Prostate gland (tissue), 2 donors: ENCODE measurements at regions not wholly inside any gene's neighbourhood (a gene's known extent, or its start where the extent isn't known, plus 50 kb on each side); places are given as distances from the start of the nearest gene placed in this dataset.
A peak's percentile ranks its signal among the peaks of the same experiment; 100 is the strongest.
"Not testable (repeated sequence)": the region's sequence is repeated elsewhere in the genome, so short reads cannot be mapped to it uniquely, and the experiment has no call there.

Source experiments
- DNase-seq: peaks from one replicate; pipeline ENCODE4 v3.0.0-alpha.2; 2019; ENCODE audit warnings: low spot score
- H3K27ac ChIP-seq, 2 donors: fragments of 200-600 bp; sonication (generic); 2 replicates each; pipeline ENCODE4 v1.5.1; 2017 to 2019
- H3K27me3 ChIP-seq: fragments of 200-600 bp; sonication (generic); replicated peaks from 2 replicates; pipeline ENCODE4 v1.5.1; 2019; ENCODE audit not compliant: insufficient read depth
- H3K36me3 ChIP-seq, 2 donors: fragments of 200-600 bp; sonication (generic); 1 replicate in 1 of 2; 2 replicates in 1 of 2; pipeline versions ENCODE4 v1.5.1 to v1.8.1; 2017 to 2019
- H3K4me1 ChIP-seq: fragments of 200-600 bp; sonication (generic); replicated peaks from 2 replicates; pipeline ENCODE4 v1.5.1; 2019
- H3K4me3 ChIP-seq, 2 donors: fragments of 200-600 bp; sonication (generic); 2 replicates each; pipeline ENCODE4 v1.5.1; 2017 to 2019
- H3K9me3 ChIP-seq: fragments of 200-600 bp; sonication (generic); 2 replicates; pipeline ENCODE4 v1.5.1; 2017
- WGBS: methylation state at CpG from one replicate; pipeline ENCODE4 v1.1.5; 2018; 5-methylcytosine and 5-hydroxymethylcytosine counted together
- intact Hi-C: fragments of 100-400 bp; cut with DNase I; formaldehyde crosslinking; loops from one replicate; pipeline ENCODE4 v1.14.2; 2022

DNA sequence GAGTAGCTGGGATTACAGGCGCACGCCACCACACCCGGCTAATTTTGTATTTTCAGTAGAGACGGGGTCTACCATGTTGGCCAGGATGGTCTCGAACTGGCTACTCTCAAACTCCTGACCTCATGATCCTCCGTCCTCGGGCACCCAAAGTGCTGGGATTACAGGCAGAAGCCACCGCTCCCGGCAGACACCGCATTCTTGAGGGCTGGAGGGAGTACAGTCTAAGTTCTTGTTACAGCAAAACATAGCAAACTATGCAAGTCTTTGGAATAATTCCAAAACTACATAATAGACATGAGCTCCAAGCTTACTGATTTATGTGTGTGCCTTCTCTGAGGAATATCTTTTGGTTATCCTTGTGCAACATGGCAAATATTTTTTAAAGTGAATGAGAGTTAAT, 299.1 kb upstream of the ZNF658 start:
- H3K27me3 ChIP-seq, H3K27ac ChIP-seq, DNase-seq, H3K4me3 ChIP-seq, H3K36me3 ChIP-seq, H3K9me3 ChIP-seq, intact Hi-C loops, H3K4me1 ChIP-seq: not testable (repeated sequence)
- WGBS: 68% methylated on average over 10 of the region's 10 CpGs

DNA sequence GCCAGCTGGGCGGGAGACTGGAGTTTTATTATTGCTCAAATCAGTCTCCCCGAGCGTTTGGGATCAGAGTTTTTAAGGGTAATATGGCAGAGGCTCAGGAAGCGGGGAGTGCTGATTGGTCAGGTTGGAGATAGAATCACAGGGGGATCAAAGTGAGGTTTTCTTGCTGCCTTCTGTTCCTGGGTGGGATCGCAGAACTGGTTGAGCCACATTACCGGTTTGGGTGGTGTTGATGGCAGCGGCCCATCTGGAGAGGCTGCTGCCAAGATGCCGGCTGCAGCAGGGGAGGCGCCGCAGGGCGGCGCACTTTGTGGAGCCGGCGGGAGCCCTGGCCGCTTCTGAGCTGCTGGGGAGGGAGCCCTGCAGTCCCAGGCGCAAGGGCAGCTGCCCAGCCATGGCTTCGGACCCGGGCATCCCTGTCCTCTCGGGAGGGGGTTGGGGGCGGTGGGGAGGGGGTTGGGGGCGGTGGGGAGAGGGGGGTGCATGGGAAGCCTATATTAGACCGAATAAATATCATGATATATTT, 268.9 kb upstream of the ZNF658 start:
- H3K4me3 ChIP-seq, H3K36me3 ChIP-seq, H3K9me3 ChIP-seq, H3K4me1 ChIP-seq, H3K27ac ChIP-seq, H3K27me3 ChIP-seq, intact Hi-C loops: not testable (repeated sequence)
- WGBS: 48% methylated on average over 3 of the region's 22 CpGs
- DNase-seq: peak; percentile 47

GRCh38 chr9:66647675-66648074, 252.8 kb upstream of the ZNF658 start:
- intact Hi-C loops: not testable (repeated sequence)
- WGBS: no CpG with 5 or more reads among the region's 2 CpGs

DNA sequence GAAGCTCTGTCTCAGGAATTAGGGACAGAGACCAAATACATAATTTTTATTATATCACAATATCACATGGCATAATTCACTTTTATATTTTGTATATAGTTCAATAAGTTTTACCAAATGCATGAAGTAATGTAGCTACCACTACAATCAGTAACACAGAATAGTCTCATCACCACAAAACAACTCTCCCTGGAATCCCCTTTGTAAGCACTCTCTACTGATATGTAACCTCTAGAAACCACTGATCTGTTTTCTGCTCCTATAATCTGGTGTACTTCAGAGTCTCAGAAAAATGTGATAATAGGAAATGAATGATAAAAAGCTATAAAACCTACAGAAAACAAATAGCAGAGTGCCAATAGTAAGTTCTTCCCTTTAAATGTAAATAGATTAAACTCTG, 210.3 kb upstream of the ZNF658 start:
- DNase-seq, H3K9me3 ChIP-seq, intact Hi-C loops, H3K4me1 ChIP-seq, H3K36me3 ChIP-seq, H3K4me3 ChIP-seq, H3K27me3 ChIP-seq, H3K27ac ChIP-seq: not testable (repeated sequence)

More at GRCh38 chr9:66647675-66648074, 252.8 kb upstream of the ZNF658 start:
- H3K27ac ChIP-seq, H3K36me3 ChIP-seq, H3K4me3 ChIP-seq, H3K9me3 ChIP-seq, DNase-seq, H3K4me1 ChIP-seq, H3K27me3 ChIP-seq: not testable (repeated sequence)

- H3K27ac ChIP-seq, H3K4me1 ChIP-seq, H3K9me3 ChIP-seq, DNase-seq, H3K27me3 ChIP-seq, H3K36me3 ChIP-seq, H3K4me3 ChIP-seq, intact Hi-C loops: not testable (repeated sequence)
- WGBS: no CpG with 5 or more reads among the region's 6 CpGs
Observed at GRCh38 chr9:66695561-66696240, 204.8 kb upstream of the ZNF658 start.

GRCh38 chr9:66697343-66698065, 203.0 kb upstream of the ZNF658 start:
- H3K9me3 ChIP-seq, H3K36me3 ChIP-seq, H3K27me3 ChIP-seq, intact Hi-C loops, H3K27ac ChIP-seq, H3K4me1 ChIP-seq, H3K4me3 ChIP-seq, DNase-seq: not testable (repeated sequence)
- WGBS: no CpG with 5 or more reads among the region's 9 CpGs

DNA sequence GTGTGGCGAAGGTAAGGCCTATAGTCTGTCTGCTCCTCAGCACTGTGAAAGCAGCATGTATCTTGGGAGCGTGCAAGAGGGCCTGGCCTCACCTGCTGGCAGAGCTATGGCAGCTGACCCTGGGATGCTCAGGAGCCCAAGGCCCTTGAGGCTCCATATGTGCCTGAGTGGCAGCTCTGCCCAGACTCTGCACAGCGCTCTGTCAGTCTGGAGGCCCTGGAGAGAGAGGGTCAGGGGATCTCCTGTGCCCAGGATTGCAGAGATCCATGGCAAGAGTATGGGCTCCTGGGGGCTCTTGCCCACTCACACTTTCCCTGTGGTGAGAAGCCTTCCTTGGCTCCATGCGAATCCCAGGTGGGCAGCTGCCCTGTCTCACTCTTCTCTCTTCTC, 202.5 kb upstream of the ZNF658 start:
- H3K36me3 ChIP-seq, intact Hi-C loops, DNase-seq, H3K4me1 ChIP-seq, H3K27ac ChIP-seq, H3K27me3 ChIP-seq, H3K9me3 ChIP-seq, H3K4me3 ChIP-seq: not testable (repeated sequence)
- WGBS: no CpG with 5 or more reads among the region's 4 CpGs

DNA sequence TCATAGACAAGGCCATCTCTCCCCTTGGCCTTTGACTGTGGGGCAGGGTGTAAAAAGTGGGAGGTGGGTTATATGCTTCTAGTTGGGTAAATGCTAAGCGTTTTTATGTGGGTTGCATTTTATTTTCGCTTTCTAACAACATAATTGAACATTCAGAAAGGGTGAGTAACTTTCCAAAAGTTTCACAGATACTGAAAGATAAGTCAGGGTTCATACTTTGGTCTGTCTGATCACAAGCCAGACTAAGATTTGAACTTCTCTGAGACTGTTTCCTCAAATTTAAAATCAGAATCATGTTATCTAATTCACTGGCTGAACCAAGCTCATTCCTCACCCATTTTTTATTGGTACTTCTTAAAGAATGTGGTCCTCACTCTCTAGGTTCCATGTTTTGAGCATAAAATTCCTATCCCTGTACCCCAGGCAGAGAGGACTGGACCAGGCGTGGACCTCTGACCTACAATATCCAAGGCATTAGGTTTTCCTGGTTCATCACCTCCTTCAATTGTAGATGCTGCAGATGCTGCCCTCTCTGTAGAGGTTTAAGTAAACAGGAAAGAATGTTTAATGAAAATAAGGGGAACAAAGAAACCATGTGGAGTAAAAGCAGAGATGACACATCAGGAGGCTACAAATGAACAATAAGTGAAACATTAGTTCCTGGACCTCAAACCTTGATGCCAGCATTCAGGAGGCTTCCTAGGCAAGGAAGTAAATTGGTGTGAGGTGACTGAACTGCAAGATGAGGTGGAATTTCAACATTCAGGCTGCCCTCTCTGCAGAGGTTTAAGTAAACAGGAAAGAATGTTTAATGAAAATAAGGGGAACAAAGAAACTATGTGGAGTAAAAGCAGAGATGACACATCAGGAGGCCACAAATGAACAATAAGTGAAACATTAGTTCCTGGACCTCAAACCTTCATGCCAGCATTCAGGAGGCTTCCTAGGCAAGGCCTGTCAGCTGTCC, 198.8 kb upstream of the ZNF658 start:
- not testable (repeated sequence) for DNase-seq, H3K9me3 ChIP-seq
- WGBS: 82% methylated on average over 1 of the region's 3 CpGs

GRCh38 chr9:66711553-66711952, 189.0 kb upstream of the ZNF658 start:
- H3K27me3 ChIP-seq, H3K4me1 ChIP-seq, DNase-seq, H3K27ac ChIP-seq, H3K9me3 ChIP-seq, intact Hi-C loops, H3K4me3 ChIP-seq, H3K36me3 ChIP-seq: not testable (repeated sequence)
- no CpG with 5 or more reads among the region's 6 CpGs for WGBS

More for the DNA sequence above, 198.8 kb upstream of the ZNF658 start:
- H3K27ac ChIP-seq, H3K27me3 ChIP-seq, H3K36me3 ChIP-seq, intact Hi-C loops, H3K4me3 ChIP-seq, H3K4me1 ChIP-seq: not testable (repeated sequence)

- H3K4me3 ChIP-seq, H3K27me3 ChIP-seq, H3K27ac ChIP-seq, H3K9me3 ChIP-seq, DNase-seq, H3K4me1 ChIP-seq, H3K36me3 ChIP-seq, intact Hi-C loops: not testable (repeated sequence)
- no CpG with 5 or more reads among the region's 1 CpG for WGBS
Observed at GRCh38 chr9:66712870-66713269, 187.7 kb upstream of the ZNF658 start.

DNA sequence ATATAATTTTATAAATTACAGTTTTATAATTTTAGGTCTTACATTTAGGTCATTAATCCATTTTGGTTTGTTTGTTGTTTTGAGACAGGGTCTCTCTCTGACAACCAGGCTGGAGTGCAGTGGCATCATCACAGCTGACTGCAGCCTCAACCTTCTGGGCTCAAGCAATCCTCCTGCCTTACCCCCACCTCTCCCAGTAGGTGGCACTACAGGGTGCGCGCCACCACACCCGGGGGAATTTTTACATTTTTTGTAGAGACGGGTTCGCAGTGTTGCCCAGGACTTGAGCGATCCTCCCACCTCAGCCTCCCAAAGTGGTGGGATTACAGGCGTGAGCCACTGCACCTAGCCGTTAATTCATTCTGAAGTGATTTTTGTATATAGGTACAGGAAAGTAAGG, 187.0 kb upstream of the ZNF658 start:
- H3K4me1 ChIP-seq, H3K27me3 ChIP-seq, H3K36me3 ChIP-seq, DNase-seq, H3K9me3 ChIP-seq, H3K4me3 ChIP-seq, intact Hi-C loops, H3K27ac ChIP-seq: not testable (repeated sequence)
- WGBS: no CpG with 5 or more reads among the region's 8 CpGs

DNA sequence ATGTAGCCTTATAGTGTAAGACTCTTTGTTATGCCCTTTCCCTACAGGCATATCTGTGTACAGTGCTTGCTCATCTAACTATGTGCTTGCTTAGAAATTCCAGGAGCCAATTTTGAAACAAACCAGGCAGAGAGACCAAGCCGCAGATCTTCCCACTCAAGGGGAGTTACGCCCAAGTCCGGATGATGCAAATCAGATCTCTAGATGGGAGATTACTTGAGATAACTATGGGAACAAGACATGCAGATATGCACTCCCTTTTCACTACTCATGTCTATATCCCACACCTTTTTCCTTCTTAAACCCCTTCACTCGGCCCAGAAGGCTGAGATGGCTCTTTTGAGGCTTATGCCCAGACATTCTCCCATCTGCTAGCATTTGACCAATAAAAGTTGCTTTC, 179.7 kb upstream of the ZNF658 start:
- DNase-seq, H3K27me3 ChIP-seq, H3K9me3 ChIP-seq, H3K27ac ChIP-seq, H3K4me1 ChIP-seq, H3K4me3 ChIP-seq, intact Hi-C loops, H3K36me3 ChIP-seq: not testable (repeated sequence)
- WGBS: no CpG with 5 or more reads among the region's 4 CpGs
